Hindlimb muscle (tissue), 1 donor: ENCODE measurements at regions not wholly inside any gene's neighbourhood (a gene's known extent, or its start where the extent isn't known, plus 50 kb on each side); places are given as distances from the start of the nearest gene placed in this dataset.
A peak's percentile ranks its signal among the peaks of the same experiment; 100 is the strongest.
"Not testable (repeated sequence)": the region's sequence is repeated elsewhere in the genome, so short reads cannot be mapped to it uniquely, and the experiment has no call there.

ENCODE experiments used
- DNase-seq: peaks from one replicate; pipeline ENCODE4 v3.0.0-alpha.2; 2013

DNA sequence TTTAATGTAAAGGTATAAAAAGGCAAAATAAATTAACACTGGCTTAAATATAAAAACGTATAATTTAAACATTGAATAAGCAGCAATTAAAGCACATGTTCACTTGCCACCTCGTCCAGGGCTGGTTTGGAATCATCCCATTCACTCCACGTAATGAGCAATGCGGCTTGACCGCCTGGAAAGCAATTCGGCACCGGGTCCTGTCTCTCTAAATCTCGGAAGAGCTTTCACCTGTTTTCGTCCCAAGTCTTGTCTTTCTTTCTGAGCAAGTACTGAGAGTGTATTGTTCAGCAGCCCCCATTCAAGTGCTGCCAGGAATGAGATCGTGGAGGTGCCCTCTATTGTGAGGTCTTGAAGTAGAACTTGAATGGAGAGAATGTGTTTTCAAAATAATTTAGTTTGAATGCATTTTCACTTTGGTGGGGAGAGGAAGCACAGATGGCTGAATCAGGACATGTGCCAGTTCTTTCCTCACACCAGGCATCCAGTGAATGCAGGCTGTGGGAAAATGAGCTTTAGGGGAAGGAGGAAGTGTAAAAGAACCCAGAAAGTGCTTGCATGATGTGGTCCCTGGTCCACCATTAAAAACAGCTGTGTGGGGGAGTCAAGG lies 515.2 kb downstream of the REEP3 start:
- DNase-seq: peak; percentile 66

DNA sequence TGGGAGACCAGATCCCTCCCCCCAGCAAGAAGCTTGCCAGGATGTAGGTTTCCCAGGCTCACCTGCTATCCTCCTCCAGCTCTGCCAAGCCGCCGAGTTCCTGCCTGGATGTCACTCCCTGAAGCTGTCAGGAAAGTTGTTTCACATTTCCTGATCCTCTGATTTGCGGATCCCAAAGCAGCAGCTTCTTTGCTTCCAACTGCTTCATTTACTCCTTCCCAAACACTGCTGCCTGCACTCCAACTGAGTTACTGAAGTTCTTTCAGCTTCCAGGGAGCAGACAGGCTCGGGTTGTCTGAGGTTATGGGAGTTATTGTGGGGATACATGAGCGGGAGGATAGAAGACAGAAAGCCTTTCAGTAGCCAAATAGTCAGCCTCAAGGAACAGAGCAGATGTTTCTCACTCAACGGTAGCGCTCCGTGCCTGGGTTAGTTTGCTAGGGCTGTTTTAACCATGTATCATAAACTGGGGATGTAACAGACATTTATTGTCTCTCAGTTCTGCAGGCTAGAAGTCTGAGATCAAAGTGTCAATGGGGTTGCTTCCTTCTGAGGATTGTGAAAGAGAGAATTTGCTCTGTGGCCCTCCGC lies 516.0 kb downstream of the REEP3 start:
- DNase-seq: peak; percentile 37

DNA sequence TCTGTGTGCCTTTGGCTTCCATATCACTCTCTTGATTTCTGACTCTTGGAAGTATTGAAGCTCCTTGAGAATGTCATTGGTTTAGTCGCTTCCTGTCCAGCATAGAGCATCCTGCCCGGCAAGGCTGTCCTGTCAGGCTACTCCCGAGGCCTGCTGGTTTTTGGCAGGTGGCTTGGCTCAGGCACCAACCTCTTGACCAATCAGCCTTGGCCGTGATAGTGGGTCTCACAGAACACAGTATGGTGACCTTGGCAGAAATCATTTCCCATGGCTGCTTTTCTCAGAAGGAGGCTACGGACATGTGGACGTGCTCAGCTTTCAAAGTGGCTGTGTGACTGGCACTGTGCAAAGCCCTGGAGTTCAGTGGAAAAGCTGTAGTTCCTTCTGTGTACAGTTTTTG lies 516.9 kb downstream of the REEP3 start:
- no peak for DNase-seq

DNA sequence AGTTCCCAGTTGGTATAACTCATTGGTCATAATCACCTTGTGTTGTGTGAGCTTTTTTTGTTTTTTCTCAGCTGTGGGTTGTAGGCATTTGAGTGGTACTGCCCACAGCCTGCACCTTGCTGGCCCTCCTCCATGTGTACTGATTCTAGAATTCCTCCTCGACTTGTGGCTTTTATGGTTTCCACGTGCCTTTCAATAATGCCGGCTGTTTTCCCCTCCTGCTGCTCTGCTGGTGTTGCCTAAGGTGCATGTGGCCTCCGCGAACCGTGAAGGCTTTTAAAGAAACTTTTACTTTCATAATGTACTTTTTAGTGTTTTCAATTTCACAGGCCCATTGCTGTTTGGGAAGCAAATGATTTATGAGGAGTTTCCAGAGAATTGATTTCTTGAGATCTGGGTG lies 518.0 kb downstream of the REEP3 start:
- DNase-seq: no peak

DNA sequence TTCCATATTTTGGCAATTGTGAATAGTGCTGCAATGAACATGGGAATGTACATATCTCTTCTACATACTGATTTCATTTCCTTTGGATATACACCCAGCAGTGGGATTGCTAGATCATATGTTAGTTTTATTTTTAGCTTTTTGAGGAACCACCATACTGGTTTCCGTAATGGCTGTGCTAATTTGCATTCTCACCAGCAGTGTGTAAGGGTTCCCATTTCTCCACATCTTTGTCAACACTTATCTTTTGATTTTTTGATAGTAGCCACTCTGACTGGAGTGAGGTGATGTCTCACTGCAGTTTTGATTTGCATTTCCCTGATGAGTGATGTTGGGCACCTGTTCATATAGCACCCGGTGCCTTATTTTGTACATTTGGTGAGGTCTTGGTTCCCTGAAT lies 519.6 kb downstream of the REEP3 start:
- DNase-seq: no peak

GRCh38 chr10:64041185-64041988 lies 520.2 kb downstream of the REEP3 start:
- peak; percentile 69 for DNase-seq

GRCh38 chr10:64041989-64042490 lies 520.8 kb downstream of the REEP3 start:
- DNase-seq: no peak

DNA sequence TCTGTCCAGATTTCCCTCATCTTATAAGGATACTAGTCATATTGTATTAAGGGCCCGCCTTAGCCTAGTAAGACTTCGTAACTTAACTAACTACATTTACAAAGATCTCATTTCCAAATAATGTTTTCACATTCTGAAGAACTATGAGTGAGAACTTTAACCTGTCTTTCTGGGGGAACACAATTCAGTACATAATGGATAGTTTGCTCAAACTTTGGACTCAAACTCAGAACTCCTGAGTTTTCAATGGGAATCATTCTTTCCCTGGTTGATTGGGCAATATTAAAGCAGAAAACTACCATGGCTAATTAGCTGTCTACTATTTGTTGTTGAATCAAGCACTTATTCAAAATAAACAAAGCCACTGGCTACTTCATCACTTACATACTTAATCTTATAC lies 522.9 kb downstream of the REEP3 start:
- DNase-seq: no peak

DNA sequence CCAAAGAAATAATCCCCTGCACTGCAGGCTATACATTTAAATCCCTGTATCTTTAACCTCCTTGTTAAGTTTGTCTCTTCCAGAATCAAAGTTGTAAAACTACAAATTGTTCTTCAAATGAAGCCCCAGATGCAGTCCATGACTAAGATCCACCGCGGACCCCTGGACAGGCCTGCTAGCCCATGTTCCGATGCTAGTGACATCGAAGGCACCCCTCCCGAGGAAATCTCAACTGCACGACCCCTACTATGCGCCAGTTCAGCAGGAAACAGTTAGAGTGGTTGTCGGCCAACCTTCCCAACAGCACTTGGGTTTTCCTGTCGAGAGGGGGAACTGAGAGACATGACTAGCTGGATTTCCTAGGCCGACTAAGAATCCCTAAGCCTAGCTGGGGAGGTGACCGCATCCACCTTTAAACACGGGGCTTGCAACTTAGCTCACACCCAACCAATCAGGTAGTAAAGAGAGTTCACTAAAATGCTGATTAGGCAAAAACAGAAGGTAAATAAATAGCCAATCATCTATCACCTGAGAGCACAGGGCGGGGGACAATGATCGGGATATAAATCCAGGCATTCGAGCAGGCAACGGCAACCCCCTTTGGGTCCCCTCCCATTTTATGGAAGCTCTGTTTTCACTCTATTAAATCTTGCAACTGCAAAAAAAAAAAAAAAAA lies 523.9 kb downstream of the REEP3 start:
- not testable (repeated sequence) for DNase-seq

DNA sequence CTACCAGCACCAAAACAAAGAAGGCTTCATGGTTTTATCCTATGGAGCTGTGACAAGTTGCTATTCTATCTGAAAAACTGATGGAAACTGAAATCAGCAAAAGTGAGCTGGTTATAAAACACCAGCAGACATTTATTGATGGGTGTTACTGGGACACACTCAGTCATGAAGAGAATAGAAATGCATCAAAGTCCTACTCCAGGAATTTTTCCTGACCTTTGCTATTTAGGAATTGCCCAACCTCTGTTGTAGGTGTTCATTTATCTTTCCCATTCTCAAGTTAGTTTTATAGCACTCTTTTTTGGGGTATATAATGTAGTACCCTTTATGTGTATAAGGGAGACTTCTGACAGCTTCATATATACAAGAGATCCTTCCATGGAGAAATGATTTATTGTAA lies 533.2 kb downstream of the REEP3 start:
- DNase-seq: no peak

DNA sequence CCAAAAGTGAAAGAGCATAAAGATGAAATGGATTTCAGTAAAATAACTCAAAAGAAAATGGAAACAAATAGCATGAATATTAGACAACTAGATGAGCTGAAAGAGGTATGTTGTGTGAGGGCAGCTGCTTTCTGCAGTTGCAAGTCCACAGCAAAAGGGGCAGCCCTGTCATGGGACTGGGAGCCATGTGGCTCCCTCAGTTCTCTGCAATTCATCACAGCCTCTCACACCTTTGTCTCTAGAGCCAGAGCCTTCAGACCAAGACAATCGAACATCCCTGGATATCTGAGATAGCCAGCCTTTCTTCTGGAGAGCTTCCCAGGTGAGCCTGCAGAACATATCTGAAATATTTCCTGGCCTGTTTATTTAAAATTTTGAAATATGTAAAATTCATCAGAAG lies 538.7 kb downstream of the REEP3 start:
- no peak for DNase-seq

GRCh38 chr10:64060389-64060788 lies 539.2 kb downstream of the REEP3 start:
- no peak for DNase-seq

GRCh38 chr10:64062793-64063192 lies 541.6 kb downstream of the REEP3 start:
- DNase-seq: no peak

DNA sequence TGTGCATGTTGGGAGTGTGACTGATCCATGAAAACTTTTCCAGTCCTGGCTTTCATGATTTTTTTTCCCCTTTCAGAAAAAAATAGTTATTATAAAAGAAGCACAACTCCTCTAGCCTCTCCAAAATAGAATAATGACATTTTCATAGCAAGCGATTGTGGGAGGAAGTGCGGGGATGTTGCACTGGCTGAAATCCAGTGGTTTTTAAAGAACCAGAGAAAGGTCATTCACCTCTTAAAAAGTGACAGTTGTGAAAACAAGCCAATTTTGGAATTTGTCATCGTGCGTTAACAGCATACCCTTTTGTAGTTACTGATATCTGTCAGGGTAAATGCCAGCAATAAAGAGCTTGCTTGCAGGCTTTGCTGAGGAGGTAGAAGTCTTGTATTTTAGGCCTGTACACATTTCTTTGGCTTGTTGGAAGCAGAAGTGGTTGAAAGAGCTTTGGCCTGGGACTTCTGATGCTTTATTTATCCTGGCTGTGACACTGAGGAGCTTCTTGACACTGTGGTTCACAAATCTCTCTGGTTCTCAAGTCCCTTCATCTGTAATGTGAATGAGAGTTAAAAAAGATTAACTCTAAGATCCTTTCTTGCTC lies 545.9 kb downstream of the REEP3 start:
- no peak for DNase-seq

DNA sequence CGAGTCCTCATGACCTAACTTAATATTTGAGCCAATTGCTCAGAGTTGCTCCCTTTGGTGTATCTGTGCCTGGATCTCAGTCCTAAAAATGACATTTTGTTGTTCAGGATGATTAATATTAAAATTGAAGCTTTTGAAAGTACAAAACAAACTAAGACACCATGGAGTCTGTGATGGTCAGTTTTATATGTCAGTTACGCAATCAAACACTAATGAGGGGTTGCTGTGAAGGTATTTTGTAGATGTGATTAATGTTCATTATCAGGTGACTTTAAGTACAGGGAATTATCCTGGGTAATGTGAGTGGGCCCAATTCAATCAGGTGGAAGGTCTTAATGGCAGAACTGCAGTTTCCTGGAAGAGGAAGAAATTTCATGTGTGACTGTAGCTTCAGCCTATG lies 546.7 kb downstream of the REEP3 start:
- no peak for DNase-seq

GRCh38 chr10:64070241-64070640 lies 549.0 kb downstream of the REEP3 start:
- DNase-seq: no peak

GRCh38 chr10:64071218-64071617 lies 550.0 kb downstream of the REEP3 start:
- DNase-seq: no peak

- DNase-seq: no peak
Observed at GRCh38 chr10:64075604-64076003, 554.4 kb downstream of the REEP3 start.

DNA sequence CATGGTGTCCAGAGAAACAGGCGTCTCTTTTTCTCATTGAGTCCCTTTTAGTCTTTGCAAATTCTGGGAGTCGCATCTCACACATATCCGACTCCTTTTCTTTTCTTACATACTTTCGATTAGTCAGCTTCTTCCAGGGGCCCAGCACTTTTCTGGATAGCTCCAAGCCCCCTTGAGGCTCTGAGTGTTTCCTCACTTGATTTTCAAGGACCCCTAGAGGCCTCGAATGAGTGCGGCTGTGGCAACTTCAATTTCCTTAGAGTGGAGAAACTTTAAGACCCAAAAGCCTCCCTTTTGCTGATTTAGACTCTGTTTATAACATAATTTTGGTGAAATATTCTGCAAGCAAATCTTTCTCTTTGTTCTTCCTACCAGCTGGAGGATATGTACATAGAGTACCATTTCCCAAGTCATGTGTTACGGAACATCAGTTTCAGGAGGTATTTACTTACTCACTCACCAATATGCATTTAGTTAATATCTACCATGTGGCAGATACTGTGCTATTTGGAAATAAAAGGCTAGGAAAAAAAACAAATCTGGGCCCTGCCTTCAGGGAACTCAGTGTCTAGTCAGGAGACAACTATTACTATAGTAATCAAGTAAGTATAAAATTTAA lies 555.2 kb downstream of the REEP3 start:
- no peak for DNase-seq

DNA sequence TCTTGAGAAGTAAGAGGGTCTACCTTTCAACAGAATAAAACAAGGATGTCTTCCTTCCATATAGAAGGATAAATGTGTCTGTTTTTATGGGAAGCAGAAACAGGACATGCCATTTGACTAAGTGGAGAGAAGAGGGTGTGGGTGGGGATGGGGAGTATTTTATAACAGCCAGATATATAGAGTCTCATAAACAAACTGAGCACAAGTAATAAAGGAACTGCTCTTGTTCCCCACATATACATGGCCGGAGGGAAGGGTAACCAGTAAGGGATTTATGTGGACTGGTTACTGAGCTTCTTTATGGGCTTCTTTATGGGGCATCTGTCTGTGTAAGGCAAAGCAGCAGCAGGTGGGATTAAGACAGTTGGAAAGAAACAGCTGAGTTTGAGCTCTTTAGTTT lies 558.1 kb downstream of the REEP3 start:
- DNase-seq: no peak

GRCh38 chr10:64080071-64080470 lies 558.9 kb downstream of the REEP3 start:
- DNase-seq: no peak

GRCh38 chr10:64081947-64082482 lies 560.8 kb downstream of the REEP3 start:
- no peak for DNase-seq
